HTR-8/SVneo (cell line): ENCODE measurements at regions not wholly inside any gene's neighbourhood (a gene's known extent, or its start where the extent isn't known, plus 50 kb on each side); places are given as distances from the start of the nearest gene placed in this dataset.
"Not testable (repeated sequence)": the region's sequence is repeated elsewhere in the genome, so short reads cannot be mapped to it uniquely, and the experiment has no call there.

Experiments
- DNase-seq: peaks from one replicate; pipeline ENCODE4 v3.0.0; 2011; ENCODE audit warnings: low spot score, mixed read lengths; ENCODE audit not compliant: insufficient read length
- FAIRE-seq: peaks from 2 replicates; lab custom pipeline; 2011; peaks lifted over from hg19 to GRCh38; lab: Jason Lieb, UNC

DNA sequence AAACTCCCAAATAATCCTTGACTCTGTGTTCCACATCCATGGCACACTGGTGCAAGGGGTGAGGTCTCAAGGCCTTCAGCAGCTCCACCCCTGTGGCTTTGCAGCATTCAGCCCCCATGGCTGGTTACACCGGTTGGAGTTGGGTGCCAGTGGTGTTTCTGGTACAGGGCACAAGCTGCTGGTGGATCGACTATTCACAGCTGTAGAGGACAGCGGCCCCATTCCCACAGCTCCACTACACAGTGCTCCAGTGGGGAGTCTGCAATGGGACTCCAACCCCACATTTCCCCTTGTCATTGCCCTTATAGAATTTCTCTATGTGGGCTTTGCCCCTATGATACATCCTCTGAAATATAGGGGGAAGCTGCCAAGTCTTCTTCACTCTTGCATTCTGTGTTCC lies 64.3 kb upstream of the SGO1 start:
- DNase-seq (no peak), FAIRE-seq (no peak)

DNA sequence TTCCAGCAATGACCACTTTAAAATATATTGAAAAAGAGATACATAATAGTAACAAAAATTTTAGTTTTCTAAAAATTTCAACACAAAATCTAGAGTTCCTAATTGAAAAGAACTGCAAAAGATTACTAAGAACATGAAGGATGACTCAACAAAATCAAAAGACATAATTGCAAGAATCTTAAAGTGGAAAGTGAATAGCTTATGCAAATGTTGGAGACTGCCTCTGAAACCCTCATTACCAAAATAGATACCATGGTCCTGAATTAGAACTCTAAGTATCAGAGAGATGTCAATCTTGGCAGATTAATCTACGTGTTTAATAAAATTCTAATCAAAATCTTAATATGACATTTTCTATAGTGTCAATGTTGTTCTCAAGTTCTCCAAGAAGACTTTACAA lies 60.7 kb upstream of the SGO1 start:
- FAIRE-seq (no peak), DNase-seq (no peak)

DNA sequence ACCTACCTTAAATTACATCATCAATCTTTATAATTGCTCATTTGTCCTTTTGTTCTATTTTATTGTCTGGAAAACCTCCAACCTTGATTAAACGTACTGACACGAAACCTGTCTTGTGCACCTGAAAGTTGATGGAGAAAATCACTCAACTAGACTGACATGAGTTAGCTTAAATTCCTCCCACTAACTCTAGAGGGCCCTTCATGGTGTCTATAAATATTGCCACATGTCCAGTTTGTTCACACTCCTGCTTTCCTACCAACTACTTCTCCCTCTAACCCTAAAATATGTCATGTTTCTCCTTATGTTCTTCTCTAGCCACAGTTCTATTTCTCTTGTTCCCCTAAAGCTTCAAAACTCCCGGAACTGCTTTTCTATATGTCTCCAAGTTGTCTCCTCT lies 59.8 kb upstream of the SGO1 start:
- no peak for FAIRE-seq
- DNase-seq: no peak

DNA sequence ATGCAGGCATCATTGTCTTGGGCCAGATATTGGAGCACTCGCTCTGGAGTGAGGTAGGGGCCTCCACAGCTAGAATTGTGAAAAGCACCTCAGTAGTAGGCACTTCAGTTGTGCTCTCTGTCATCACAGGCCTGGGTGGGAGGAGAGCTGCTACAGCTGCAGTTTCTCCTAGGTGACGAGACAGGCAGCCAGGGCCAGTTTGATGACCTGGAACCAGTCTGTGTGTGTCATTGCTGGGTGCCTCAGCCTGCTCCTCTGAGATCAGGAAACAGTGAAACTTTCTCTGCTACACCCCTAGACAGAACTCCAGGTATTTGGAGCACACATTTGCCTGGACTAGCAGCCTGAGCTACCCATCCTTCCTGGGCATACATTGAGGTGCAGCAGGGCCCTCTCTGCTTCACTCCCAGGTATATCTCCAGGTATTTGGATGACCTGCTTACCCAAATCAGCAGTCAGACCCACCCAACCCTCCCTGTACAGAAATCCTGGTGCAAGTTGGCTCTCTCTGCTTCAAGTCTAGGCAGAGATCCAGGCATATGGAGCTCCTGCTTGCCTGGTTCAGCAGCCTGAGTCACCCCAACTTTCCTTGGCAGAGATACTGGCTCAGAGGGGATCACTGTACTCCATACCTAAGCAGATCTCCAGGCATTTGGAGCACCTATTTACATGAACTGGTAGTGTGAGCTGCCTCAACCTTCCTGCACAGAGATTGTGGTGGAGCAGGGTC lies 54.3 kb upstream of the SGO1 start:
- FAIRE-seq (no peak), DNase-seq (no peak)

DNA sequence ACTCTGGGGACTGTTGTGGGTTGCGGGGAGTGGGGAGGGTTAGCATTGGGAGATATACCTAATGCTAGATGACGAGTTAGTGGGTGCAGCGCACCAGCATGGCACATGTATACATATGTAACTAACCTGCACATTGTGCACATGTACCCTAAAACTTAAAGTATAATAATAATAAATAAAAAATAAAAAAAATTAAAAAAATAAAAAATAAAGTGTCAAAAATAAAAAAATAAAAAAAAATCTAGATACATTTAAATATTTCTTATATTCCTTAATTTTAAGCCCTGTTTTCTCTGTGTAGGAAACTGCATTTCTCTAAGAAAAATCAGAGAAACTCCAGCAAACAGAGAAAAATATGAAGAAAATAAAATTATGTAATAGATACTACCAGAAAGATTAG lies 52.2 kb upstream of the SGO1 start:
- DNase-seq, FAIRE-seq: not testable (repeated sequence)

DNA sequence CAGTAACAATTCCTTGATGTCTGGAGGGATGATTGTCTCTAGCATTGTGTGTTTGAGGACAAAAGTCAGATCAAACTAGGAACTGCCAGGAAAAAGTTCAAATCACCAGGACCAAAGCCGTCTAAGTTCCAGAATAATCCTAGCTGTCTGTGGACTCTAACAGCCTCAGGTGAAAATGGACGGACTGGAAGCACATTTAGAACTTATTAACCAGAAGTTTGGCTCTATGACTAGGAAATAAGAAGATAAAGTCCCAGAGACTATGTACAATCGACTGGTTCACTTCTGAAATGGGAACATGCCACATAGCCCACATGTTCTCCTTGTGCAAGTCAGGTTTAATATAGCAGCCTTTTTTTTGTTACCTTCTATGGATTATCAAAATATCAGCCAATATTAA lies 50.6 kb upstream of the SGO1 start:
- FAIRE-seq (no peak), DNase-seq (no peak)
